IPS-18c (cell line): ENCODE measurements at regions not wholly inside any gene's neighbourhood (a gene's known extent, or its start where the extent isn't known, plus 50 kb on each side); places are given as distances from the start of the nearest gene placed in this dataset.

Experiments
- H3K4me3 ChIP-seq: 2 replicates; pipeline ENCODE4 v1.7.0; 2013; ENCODE audit warnings: low read depth, mild to moderate bottlenecking, low read length, moderate library complexity; ENCODE audit not compliant: insufficient read depth
- H3K9me3 ChIP-seq: one replicate; pipeline ENCODE4 v1.6.1; 2013; ENCODE audit warnings: mild to moderate bottlenecking, low read length, moderate library complexity; ENCODE audit not compliant: control insufficient read depth, insufficient read depth

- no peaks in the 10 kb centered on the region for H3K9me3 ChIP-seq
- H3K4me3 ChIP-seq: no peak overlapping the region
These were observed 586.7 kb upstream of the SGCG start for GRCh38 chr13:22594041-22594440.

GRCh38 chr13:22596171-22596863 is 584.5 kb upstream of the SGCG start:
- Histone ChIP-seq H3K9me3 (no peaks in the 10 kb centered on the region), H3K4me3 (no peak overlapping the region)

- no peak overlapping the region for H3K4me3 ChIP-seq
- H3K9me3 ChIP-seq: no peaks in the 10 kb centered on the region
These were observed 581.6 kb upstream of the SGCG start for GRCh38 chr13:22599156-22599555.

GRCh38 chr13:22618002-22618401 is 562.8 kb upstream of the SGCG start:
- Histone ChIP-seq H3K9me3 (no peaks in the 10 kb centered on the region), H3K4me3 (no peak overlapping the region)

GRCh38 chr13:22625691-22626090 is 555.1 kb upstream of the SGCG start:
- Histone ChIP-seq H3K9me3 (no peaks in the 10 kb centered on the region), H3K4me3 (no peak overlapping the region)

GRCh38 chr13:22629374-22629773 is 551.4 kb upstream of the SGCG start:
- H3K9me3 ChIP-seq: no peaks in the 10 kb centered on the region
- H3K4me3 ChIP-seq: no peak overlapping the region

GRCh38 chr13:22642088-22642487 is 538.7 kb upstream of the SGCG start:
- no peak overlapping the region for H3K4me3 ChIP-seq
- no peaks in the 10 kb centered on the region for H3K9me3 ChIP-seq

- Histone ChIP-seq H3K9me3 (no peaks in the 10 kb centered on the region), H3K4me3 (no peak overlapping the region)
These were observed 535.8 kb upstream of the SGCG start for GRCh38 chr13:22644941-22645340.

- Histone ChIP-seq H3K9me3 (no peaks in the 10 kb centered on the region), H3K4me3 (no peak overlapping the region)
These were observed 533.5 kb upstream of the SGCG start for GRCh38 chr13:22647156-22647850.

- no peak overlapping the region for H3K4me3 ChIP-seq
- H3K9me3 ChIP-seq: no peaks in the 10 kb centered on the region
These were observed 532.4 kb upstream of the SGCG start for GRCh38 chr13:22648320-22648801.

GRCh38 chr13:22652796-22653195 is 528.0 kb upstream of the SGCG start:
- Histone ChIP-seq H3K4me3 (no peak overlapping the region), H3K9me3 (no peaks in the 10 kb centered on the region)

GRCh38 chr13:22653866-22654265 is 526.9 kb upstream of the SGCG start:
- Histone ChIP-seq H3K4me3 (no peak overlapping the region), H3K9me3 (no peaks in the 10 kb centered on the region)

GRCh38 chr13:22655106-22655852 is 525.5 kb upstream of the SGCG start:
- H3K4me3 ChIP-seq: no peak overlapping the region
- H3K9me3 ChIP-seq: no peaks in the 10 kb centered on the region

GRCh38 chr13:22662771-22663170 is 518.0 kb upstream of the SGCG start:
- no peak overlapping the region for H3K4me3 ChIP-seq

GRCh38 chr13:22665506-22665905 is 515.3 kb upstream of the SGCG start:
- H3K4me3 ChIP-seq: no peak overlapping the region
- no peaks in the 10 kb centered on the region for H3K9me3 ChIP-seq

More at GRCh38 chr13:22662771-22663170, 518.0 kb upstream of the SGCG start:
- no peaks in the 10 kb centered on the region for H3K9me3 ChIP-seq

- H3K4me3 ChIP-seq: no peak overlapping the region
These were observed 490.0 kb upstream of the SGCG start for GRCh38 chr13:22690756-22691155.

GRCh38 chr13:22693691-22694090 is 487.1 kb upstream of the SGCG start:
- no peak overlapping the region for H3K4me3 ChIP-seq
- H3K9me3 ChIP-seq: no peaks in the 10 kb centered on the region

More at GRCh38 chr13:22690756-22691155, 490.0 kb upstream of the SGCG start:
- H3K9me3 ChIP-seq: no peaks in the 10 kb centered on the region

- Histone ChIP-seq H3K9me3 (no peaks in the 10 kb centered on the region), H3K4me3 (no peak overlapping the region)
These were observed 484.3 kb upstream of the SGCG start for GRCh38 chr13:22696433-22696832.
